Tibial nerve (tissue), 4 donors: ENCODE measurements at regions not wholly inside any gene's neighbourhood (a gene's known extent, or its start where the extent isn't known, plus 50 kb on each side); places are given as distances from the start of the nearest gene placed in this dataset.
"Not testable (repeated sequence)": the region's sequence is repeated elsewhere in the genome, so short reads cannot be mapped to it uniquely, and the experiment has no call there.

ENCODE experiments used
- DNase-seq, 2 donors: peaks; one replicate each; pipeline ENCODE4 v3.0.0-alpha.2; 2019; ENCODE audit warnings: low spot score in 2 of 2
- H3K27ac ChIP-seq, 4 donors: fragments of 200-600 bp; sonication (generic) in 3 of 4; one replicate each; pipeline ENCODE4 v1.5.1; 2017 to 2019; ENCODE audit warnings: mild to moderate bottlenecking in 1 of 4
- H3K27me3 ChIP-seq, 2 donors: fragments of 200-600 bp; sonication (generic) in 1 of 2; one replicate each; pipeline versions ENCODE4 v1.5.1 to v1.6.0; 2017 to 2019
- H3K36me3 ChIP-seq, 3 donors: fragments of 200-600 bp; sonication (generic); one replicate each; pipeline ENCODE4 v1.5.1; 2018 to 2019
- H3K4me1 ChIP-seq, 4 donors: fragments of 200-600 bp; sonication (generic) in 3 of 4; one replicate each; pipeline ENCODE4 v1.5.1; 2017 to 2019
- H3K4me3 ChIP-seq, 4 donors: fragments of 200-600 bp; sonication (generic) in 3 of 4; one replicate each; pipeline ENCODE4 v1.5.1; 2017 to 2019; ENCODE audit warnings: mild to moderate bottlenecking in 1 of 4, moderate library complexity in 1 of 4
- H3K9me3 ChIP-seq, 4 donors: fragments of 200-600 bp; sonication (generic) in 3 of 4; one replicate each; pipeline ENCODE4 v1.5.1; 2017 to 2019
- CTCF ChIP-seq, 5 experiments: fragments of 200-600 bp in 3 of 5; fragments of 450-650 bp in 2 of 5; sonication (generic) in 3 of 5; IDR thresholded peaks; one replicate each; pipeline ENCODE4 v1.5.1; 2016 to 2019; ENCODE audit warnings: antibody characterized with exemption in 5 of 5, mild to moderate bottlenecking in 3 of 5, moderate library complexity in 2 of 5
- EP300 ChIP-seq, 2 donors: sonication (generic); formaldehyde crosslinking; IDR thresholded peaks; one replicate each; pipeline ENCODE4 v1.6.1; 2017; ENCODE audit warnings: antibody characterized with exemption in 2 of 2, mild to moderate bottlenecking in 1 of 2
- POLR2A ChIP-seq, 2 donors: fragments of 450-650 bp; IDR thresholded peaks; one replicate each; pipeline ENCODE4 v1.6.1; 2017; ENCODE audit warnings: antibody characterized with exemption in 2 of 2, mild to moderate bottlenecking in 2 of 2, moderate library complexity in 2 of 2
- WGBS, 2 donors: methylation state at CpG; one replicate each; pipeline ENCODE4 v1.1.5; 2018; 5-methylcytosine and 5-hydroxymethylcytosine counted together

GRCh38 chr9:13915591-13916301, 398.2 kb downstream of the NFIB start:
- H3K4me3 ChIP-seq, result no peak overlapping the region
- no peak overlapping the region for H3K27ac ChIP-seq
- no peaks in the 10 kb centered on the region for H3K4me1 ChIP-seq
- H3K9me3 ChIP-seq, result no peaks in the 10 kb centered on the region
- DNase-seq, result no peak
- 82% methylated on average over 4 of the region's 4 CpGs for WGBS, 2 donors
- TF ChIP-seq CTCF (IDR thresholded peaks at IDR 0.05) (no peak), POLR2A (IDR thresholded peaks at IDR 0.05) (no peak), EP300 (IDR thresholded peaks at IDR 0.05) (no peak)
- no peaks in the 10 kb centered on the region for H3K36me3 ChIP-seq
- no peaks in the 10 kb centered on the region for H3K27me3 ChIP-seq

GRCh38 chr9:13915131-13915530, 398.8 kb downstream of the NFIB start:
- Histone ChIP-seq H3K4me1 (no peaks in the 10 kb centered on the region), H3K27ac (no peak overlapping the region), H3K4me3 (no peak overlapping the region), H3K36me3 (no peaks in the 10 kb centered on the region), H3K27me3 (no peaks in the 10 kb centered on the region), H3K9me3 (no peaks in the 10 kb centered on the region)
- no peak for DNase-seq
- WGBS, 2 donors, result 76 to 89% methylated on average over 1 of the region's 1 CpG
- TF ChIP-seq CTCF (IDR thresholded peaks at IDR 0.05), result no peak
- no peak for TF ChIP-seq POLR2A (IDR thresholded peaks at IDR 0.05)
- no peak for TF ChIP-seq EP300 (IDR thresholded peaks at IDR 0.05)

GRCh38 chr9:13911473-13911872, 402.5 kb downstream of the NFIB start:
- no peak overlapping the region for H3K4me3 ChIP-seq
- no peaks in the 10 kb centered on the region for H3K4me1 ChIP-seq
- no peaks in the 10 kb centered on the region for H3K27me3 ChIP-seq
- no peaks in the 10 kb centered on the region for H3K36me3 ChIP-seq
- no peak for DNase-seq
- peaks cover 0 to 6% (median 0%) of the 10 kb centered on the region in 4 donors for H3K9me3 ChIP-seq
- WGBS, 2 donors, result 81 to 86% methylated on average over 2 of the region's 2 CpGs
- no peak overlapping the region for H3K27ac ChIP-seq
- no peak for TF ChIP-seq CTCF (IDR thresholded peaks at IDR 0.05)
- TF ChIP-seq POLR2A (IDR thresholded peaks at IDR 0.05), result no peak
- no peak for TF ChIP-seq EP300 (IDR thresholded peaks at IDR 0.05)

GRCh38 chr9:13907842-13908241, 406.1 kb downstream of the NFIB start:
- DNase-seq, H3K27me3 ChIP-seq, H3K4me1 ChIP-seq, H3K27ac ChIP-seq, H3K36me3 ChIP-seq, H3K4me3 ChIP-seq: not testable (repeated sequence)
- H3K9me3 ChIP-seq, result peaks cover 0 to 11% (median 0%) of the 10 kb centered on the region in 4 donors
- WGBS, 2 donors, result 93 to 96% methylated on average over 3 of the region's 3 CpGs

- Histone ChIP-seq H3K4me1 (no peaks in the 10 kb centered on the region), H3K27me3 (no peaks in the 10 kb centered on the region), H3K36me3 (no peaks in the 10 kb centered on the region), H3K27ac (no peak overlapping the region), H3K4me3 (no peak overlapping the region), H3K9me3 (peaks cover 0 to 11% (median 0%) of the 10 kb centered on the region in 4 donors)
- no peak for DNase-seq
- TF ChIP-seq EP300 (IDR thresholded peaks at IDR 0.05) (no peak), CTCF (IDR thresholded peaks at IDR 0.05) (no peak), POLR2A (IDR thresholded peaks at IDR 0.05) (no peak)
Observed at GRCh38 chr9:13904746-13905145, 409.2 kb downstream of the NFIB start.

GRCh38 chr9:13904311-13904710, 409.6 kb downstream of the NFIB start:
- DNase-seq, result no peak
- TF ChIP-seq CTCF (IDR thresholded peaks at IDR 0.05) (no peak), POLR2A (IDR thresholded peaks at IDR 0.05) (no peak)
- WGBS, 2 donors, result 69 to 70% methylated on average over 4 of the region's 4 CpGs
- H3K27ac ChIP-seq, result no peak overlapping the region
- no peak overlapping the region for H3K4me3 ChIP-seq
- no peaks in the 10 kb centered on the region for H3K27me3 ChIP-seq
- no peaks in the 10 kb centered on the region for H3K36me3 ChIP-seq
- H3K4me1 ChIP-seq, result no peaks in the 10 kb centered on the region
- H3K9me3 ChIP-seq, result peaks cover 0 to 11% (median 0%) of the 10 kb centered on the region in 4 donors
